Trophoblast cell (in vitro differentiated cells and primary cell): ENCODE measurements at regions not wholly inside any gene's neighbourhood (a gene's known extent, or its start where the extent isn't known, plus 50 kb on each side); places are given as distances from the start of the nearest gene placed in this dataset.
A peak's percentile ranks its signal among the peaks of the same experiment; 100 is the strongest.

Experiments used
- DNase-seq, 2 donors: peaks; one replicate each; pipeline ENCODE4 v3.0.0-alpha.2; 2016
- H2AFZ ChIP-seq: 2 replicates; pipeline ENCODE4 v1.6.1; 2013; ENCODE audit warnings: low read length, moderate library complexity, mild to moderate bottlenecking; ENCODE audit not compliant: insufficient read depth, poor library complexity
- H2AK5ac ChIP-seq: 2 replicates; pipeline ENCODE4 v1.6.1; 2013; ENCODE audit warnings: mild to moderate bottlenecking, low read length
- H2BK120ac ChIP-seq: 2 replicates; pipeline ENCODE4 v1.6.1; 2013; ENCODE audit warnings: low read length, mild to moderate bottlenecking, moderate library complexity; ENCODE audit not compliant: insufficient read depth, poor library complexity
- H2BK12ac ChIP-seq: 2 replicates; pipeline ENCODE4 v1.6.1; 2013; ENCODE audit warnings: mild to moderate bottlenecking, low read length, moderate library complexity
- H2BK5ac ChIP-seq: 2 replicates; pipeline ENCODE4 v1.6.1; 2013; ENCODE audit warnings: low read length, low read depth, moderate library complexity, mild to moderate bottlenecking; ENCODE audit not compliant: poor library complexity
- H3K14ac ChIP-seq: 2 replicates; pipeline ENCODE4 v1.6.1; 2013; ENCODE audit warnings: mild to moderate bottlenecking, low read length
- H3K18ac ChIP-seq: 2 replicates; pipeline ENCODE4 v1.6.1; 2013; ENCODE audit warnings: mild to moderate bottlenecking, low read length
- H3K23ac ChIP-seq: 2 replicates; pipeline ENCODE4 v1.6.1; 2013; ENCODE audit warnings: low read length
- H3K27ac ChIP-seq: 2 replicates; pipeline ENCODE4 v1.5.1; 2013; ENCODE audit warnings: low read depth, mild to moderate bottlenecking, inconsistent platforms, low read length, moderate library complexity
- H3K27me3 ChIP-seq: 2 replicates; pipeline ENCODE4 v1.6.1; 2013; ENCODE audit warnings: inconsistent platforms, mild to moderate bottlenecking, low read length, moderate library complexity; ENCODE audit not compliant: insufficient read depth
- H3K36me3 ChIP-seq, 2 experiments: 1 replicate in 1 of 2; 2 replicates in 1 of 2; pipeline ENCODE4 v1.6.1; 2013; ENCODE audit warnings: low read length in 2 of 2, mild to moderate bottlenecking in 2 of 2, moderate library complexity in 1 of 2; ENCODE audit not compliant: insufficient read depth in 2 of 2, control insufficient read depth in 1 of 2
- H3K4ac ChIP-seq: 2 replicates; pipeline ENCODE4 v1.6.1; 2013; ENCODE audit warnings: low read depth, mild to moderate bottlenecking, low read length, moderate library complexity
- H3K4me1 ChIP-seq, 2 experiments: 1 replicate in 1 of 2; 2 replicates in 1 of 2; pipeline ENCODE4 v1.6.1; 2013; ENCODE audit warnings: low read length in 2 of 2, mild to moderate bottlenecking in 2 of 2, moderate library complexity in 1 of 2; ENCODE audit not compliant: insufficient read depth in 2 of 2, control insufficient read depth in 1 of 2
- H3K4me2 ChIP-seq: 2 replicates; pipeline ENCODE4 v1.6.1; 2013; ENCODE audit warnings: inconsistent platforms, mild to moderate bottlenecking, low read length, moderate library complexity
- H3K4me3 ChIP-seq: 2 replicates; pipeline ENCODE4 v1.5.1; 2013; ENCODE audit warnings: mild to moderate bottlenecking, low read depth, low read length, inconsistent platforms
- H3K79me1 ChIP-seq: one replicate; pipeline ENCODE4 v1.6.1; 2013; ENCODE audit warnings: low read length
- H3K79me2 ChIP-seq: 2 replicates; pipeline ENCODE4 v1.6.1; 2013; ENCODE audit warnings: low read length, mild to moderate bottlenecking; ENCODE audit not compliant: control insufficient read depth, insufficient read depth, poor library complexity
- H3K9ac ChIP-seq: 2 replicates; pipeline ENCODE4 v1.6.1; 2013; ENCODE audit warnings: mild to moderate bottlenecking, low read length
- H3K9me3 ChIP-seq: 2 replicates; pipeline ENCODE4 v1.6.1; 2013; ENCODE audit warnings: low read depth, mild to moderate bottlenecking, control low read depth, inconsistent platforms, low read length; ENCODE audit not compliant: insufficient read depth
- H4K12ac ChIP-seq: 2 replicates; pipeline ENCODE4 v1.6.1; 2013; ENCODE audit warnings: low read depth, mild to moderate bottlenecking, low read length, moderate library complexity
- H4K8ac ChIP-seq: 2 replicates; pipeline ENCODE4 v1.6.1; 2013; ENCODE audit warnings: low read depth, mild to moderate bottlenecking, low read length, moderate library complexity
- H4K91ac ChIP-seq: one replicate; pipeline ENCODE4 v1.6.1; 2013; ENCODE audit warnings: low read depth, mild to moderate bottlenecking, low read length, moderate library complexity
- WGBS: extraction: QIAGEN DNeasy Blood & Tissue Kit; methylation state at CpG from one replicate; pipeline ENCODE4 v1.1.7; 2013; ENCODE audit warnings: missing lambda C conversion rate; ENCODE audit not compliant: insufficient read length, insufficient coverage; ENCODE audit errors: extremely low coverage; 5-methylcytosine and 5-hydroxymethylcytosine counted together

DNA sequence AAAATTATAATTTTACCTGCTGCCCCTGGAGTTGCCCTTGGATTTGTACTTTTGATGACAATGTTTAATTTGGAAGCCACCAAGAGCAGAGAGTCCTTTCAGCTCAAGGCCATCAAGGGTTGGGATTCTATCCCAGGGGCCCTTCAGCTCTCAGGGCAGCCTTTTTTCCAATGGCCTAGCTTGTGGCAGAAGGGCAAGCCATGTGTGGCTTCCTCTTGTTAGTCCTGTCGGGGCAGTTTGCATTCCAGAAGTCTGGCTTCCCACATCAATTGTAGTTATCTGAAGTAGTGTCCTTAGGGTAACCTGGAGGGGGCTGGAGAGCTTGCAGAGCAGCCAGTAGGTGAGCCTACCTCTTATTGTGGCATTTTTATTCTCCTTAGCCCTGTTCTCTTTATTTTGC is 569.4 kb downstream of the TRAM1L1 start:
- Histone ChIP-seq H3K36me3 (no peaks in the 10 kb centered on the region), H3K4me2 (no peak overlapping the region), H2BK120ac (peak overlapping the region; percentile 43), H3K79me2 (no peaks in the 10 kb centered on the region), H3K79me1 (no peaks in the 10 kb centered on the region), H4K8ac (no peak overlapping the region), H2AK5ac (no peak overlapping the region), H3K14ac (no peak overlapping the region), H3K4ac (no peak overlapping the region), H3K18ac (no peak overlapping the region), H3K23ac (no peak overlapping the region), H3K9ac (no peak overlapping the region), H3K4me3 (no peak overlapping the region), H4K12ac (no peak overlapping the region), H4K91ac (no peak overlapping the region), H3K27me3 (no peaks in the 10 kb centered on the region), H3K9me3 (no peaks in the 10 kb centered on the region), H3K27ac (no peak overlapping the region), H2AFZ (no peak overlapping the region), H2BK12ac (no peak overlapping the region), H2BK5ac (no peak overlapping the region), H3K4me1 (peaks cover 0 to 3% of the 10 kb centered on the region in 2 experiments)
- WGBS: no CpG with 5 or more reads among the region's 1 CpG
- DNase-seq: peak; percentile 94 to 96

GRCh38 chr4:116512552-116512951 is 572.8 kb downstream of the TRAM1L1 start:
- H3K4me2 ChIP-seq: no peak overlapping the region
- no peaks in the 10 kb centered on the region for H3K4me1 ChIP-seq
- no peaks in the 10 kb centered on the region for H3K9me3 ChIP-seq
- H4K91ac ChIP-seq: no peak overlapping the region
- H2BK12ac ChIP-seq: no peak overlapping the region
- H3K14ac ChIP-seq: no peak overlapping the region
- H3K18ac ChIP-seq: no peak overlapping the region
- no peak overlapping the region for H2BK5ac ChIP-seq
- no CpG with 5 or more reads among the region's 3 CpGs for WGBS
- H3K79me2 ChIP-seq: no peaks in the 10 kb centered on the region
- no peaks in the 10 kb centered on the region for H3K36me3 ChIP-seq
- H3K4ac ChIP-seq: no peak overlapping the region
- H3K27me3 ChIP-seq: no peaks in the 10 kb centered on the region
- no peak overlapping the region for H3K9ac ChIP-seq
- H3K4me3 ChIP-seq: no peak overlapping the region
- DNase-seq: no peak
- H4K8ac ChIP-seq: no peak overlapping the region
- H2AK5ac ChIP-seq: no peak overlapping the region
- no peak overlapping the region for H2AFZ ChIP-seq
- H2BK120ac ChIP-seq: no peak overlapping the region
- no peak overlapping the region for H3K23ac ChIP-seq
- no peaks in the 10 kb centered on the region for H3K79me1 ChIP-seq
- no peak overlapping the region for H4K12ac ChIP-seq
- H3K27ac ChIP-seq: no peak overlapping the region

DNA sequence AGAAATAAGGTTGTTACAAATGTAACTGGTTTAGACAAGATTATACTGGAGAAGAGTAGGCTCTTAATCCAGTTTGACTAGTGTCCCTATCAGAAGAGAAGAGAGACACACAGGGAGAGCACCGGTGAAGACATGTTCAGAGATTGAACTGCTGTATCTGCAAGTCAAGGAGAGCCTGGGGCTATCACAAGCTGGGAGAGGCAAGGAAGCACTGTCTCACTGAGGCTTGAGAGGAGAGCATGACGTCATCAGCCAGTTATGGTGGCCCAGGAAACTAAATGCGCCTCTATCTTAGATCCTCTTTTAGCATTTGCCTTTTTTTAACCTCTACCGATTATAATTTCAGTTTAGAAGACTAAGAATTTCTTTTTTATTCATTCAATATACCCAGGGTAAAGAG is 583.4 kb downstream of the TRAM1L1 start:
- no peak overlapping the region for H2AFZ ChIP-seq
- no CpG with 5 or more reads among the region's 4 CpGs for WGBS

DNA sequence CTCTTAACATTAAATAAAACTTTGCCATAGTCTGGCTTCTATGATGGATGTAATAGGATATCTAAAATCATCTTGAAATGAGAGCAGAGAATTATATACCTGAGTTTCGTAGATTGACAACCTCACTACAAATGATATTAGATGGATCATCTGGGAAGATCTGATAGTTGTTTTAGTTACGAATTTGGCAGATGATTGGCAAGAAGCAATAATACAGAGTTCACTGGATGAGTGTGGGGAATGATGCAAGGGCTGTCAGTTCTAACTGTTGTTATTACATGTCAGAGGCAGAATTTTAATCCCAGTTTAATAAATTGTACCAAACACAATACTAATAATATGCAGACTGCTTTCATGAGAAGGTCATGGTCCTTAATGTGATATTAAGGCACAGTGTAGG is 585.2 kb downstream of the TRAM1L1 start:
- H3K79me1 ChIP-seq: no peaks in the 10 kb centered on the region
- H3K4me1 ChIP-seq: no peaks in the 10 kb centered on the region
- H2AFZ ChIP-seq: no peak overlapping the region
- H4K91ac ChIP-seq: no peak overlapping the region
- H3K27ac ChIP-seq: no peak overlapping the region
- no peak overlapping the region for H3K23ac ChIP-seq
- H3K4ac ChIP-seq: no peak overlapping the region
- H3K36me3 ChIP-seq: no peaks in the 10 kb centered on the region
- no peak overlapping the region for H3K9ac ChIP-seq
- no peak overlapping the region for H4K8ac ChIP-seq
- no peak overlapping the region for H3K4me2 ChIP-seq
- H3K9me3 ChIP-seq: no peaks in the 10 kb centered on the region
- no peak overlapping the region for H4K12ac ChIP-seq
- WGBS: no CpG with 5 or more reads among the region's 2 CpGs
- H3K18ac ChIP-seq: no peak overlapping the region
- H3K4me3 ChIP-seq: no peak overlapping the region
- no peak overlapping the region for H3K14ac ChIP-seq
- no peaks in the 10 kb centered on the region for H3K27me3 ChIP-seq
- H2AK5ac ChIP-seq: no peak overlapping the region
- DNase-seq: no peak
- H2BK5ac ChIP-seq: no peak overlapping the region
- H3K79me2 ChIP-seq: no peaks in the 10 kb centered on the region
- no peak overlapping the region for H2BK120ac ChIP-seq
- no peak overlapping the region for H2BK12ac ChIP-seq

More for the DNA sequence above, 583.4 kb downstream of the TRAM1L1 start:
- DNase-seq: peak; percentile 16 to 67
- H3K9ac ChIP-seq: no peak overlapping the region
- no peak overlapping the region for H2BK12ac ChIP-seq
- H3K79me1 ChIP-seq: no peaks in the 10 kb centered on the region
- no peaks in the 10 kb centered on the region for H3K79me2 ChIP-seq
- H2BK120ac ChIP-seq: no peak overlapping the region
- H3K4me1 ChIP-seq: no peaks in the 10 kb centered on the region
- H3K27ac ChIP-seq: no peak overlapping the region
- H3K4me3 ChIP-seq: no peak overlapping the region
- H2BK5ac ChIP-seq: no peak overlapping the region
- H4K8ac ChIP-seq: no peak overlapping the region
- H3K4ac ChIP-seq: no peak overlapping the region
- no peak overlapping the region for H3K23ac ChIP-seq
- H3K9me3 ChIP-seq: no peaks in the 10 kb centered on the region
- H4K12ac ChIP-seq: no peak overlapping the region
- H3K14ac ChIP-seq: no peak overlapping the region
- H4K91ac ChIP-seq: no peak overlapping the region
- no peak overlapping the region for H3K18ac ChIP-seq
- H3K36me3 ChIP-seq: no peaks in the 10 kb centered on the region
- no peak overlapping the region for H2AK5ac ChIP-seq
- no peak overlapping the region for H3K4me2 ChIP-seq
- no peaks in the 10 kb centered on the region for H3K27me3 ChIP-seq
